ENCODE measurements at regions not wholly inside any gene's neighbourhood (a gene's known extent, or its start where the extent isn't known, plus 50 kb on each side); places are given as distances from the start of the nearest gene placed in this dataset.
A peak's percentile ranks its signal among the peaks of the same experiment; 100 is the strongest.
"Not testable (repeated sequence)": the region's sequence is repeated elsewhere in the genome, so short reads cannot be mapped to it uniquely, and the experiment has no call there.

DNA sequence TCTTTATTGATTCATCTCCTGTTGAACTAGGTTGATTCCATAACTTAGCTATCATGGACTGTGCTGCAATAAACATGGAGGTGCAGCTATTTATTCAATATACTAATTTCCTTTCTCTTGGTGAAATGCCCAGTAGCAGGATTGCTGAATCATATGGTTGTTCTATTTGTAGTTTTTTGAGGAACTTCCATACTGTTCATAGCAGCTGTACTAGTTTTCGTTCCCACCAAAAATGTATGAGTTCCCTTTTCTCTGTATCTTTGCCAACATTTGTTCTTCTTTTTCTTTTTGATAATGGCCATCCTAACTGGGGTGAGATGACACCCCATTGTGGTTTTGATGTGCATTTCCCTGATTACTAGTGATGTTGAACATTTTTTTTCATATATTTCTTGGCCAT, 87.2 kb upstream of the NAV2 start:
- DNase-seq, result peak; percentile 57

DNA sequence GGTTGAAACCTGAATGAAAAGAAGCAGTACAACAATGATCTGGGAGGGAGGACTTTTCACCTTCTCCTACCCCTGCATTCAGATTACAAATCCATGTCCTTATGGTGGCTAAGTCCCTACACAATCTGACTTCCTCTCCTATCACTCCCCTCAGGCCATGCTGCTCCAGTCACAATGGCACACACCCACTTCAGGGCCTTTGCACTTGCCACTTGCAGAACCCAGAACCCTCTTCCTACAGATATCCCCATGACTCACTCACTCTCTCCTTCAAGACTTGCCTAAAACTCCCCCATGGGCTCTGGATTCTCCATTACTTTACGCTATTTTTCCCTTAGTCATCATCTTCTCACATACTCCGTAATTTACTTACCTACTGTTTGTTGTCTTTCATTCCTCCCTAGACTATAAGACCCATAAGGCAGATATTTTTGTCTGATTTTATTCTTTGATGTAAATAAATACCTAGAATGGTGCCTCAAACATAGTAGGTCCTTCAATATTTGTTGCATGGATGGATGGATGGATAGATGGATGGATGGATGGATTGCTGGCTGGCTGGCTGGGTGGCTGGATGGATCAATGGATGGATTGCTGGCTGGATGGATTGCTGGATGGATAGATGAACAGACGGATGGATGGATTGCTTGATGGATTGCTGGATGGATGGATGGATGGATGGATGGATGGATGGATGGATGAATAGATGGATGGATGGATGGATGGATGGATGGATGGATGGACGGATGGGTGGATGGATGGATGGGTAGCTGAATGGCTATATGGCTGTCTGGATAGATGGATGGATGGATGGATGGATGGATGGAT, 94.7 kb upstream of the NAV2 start:
- DNase-seq, result no peak

DNA sequence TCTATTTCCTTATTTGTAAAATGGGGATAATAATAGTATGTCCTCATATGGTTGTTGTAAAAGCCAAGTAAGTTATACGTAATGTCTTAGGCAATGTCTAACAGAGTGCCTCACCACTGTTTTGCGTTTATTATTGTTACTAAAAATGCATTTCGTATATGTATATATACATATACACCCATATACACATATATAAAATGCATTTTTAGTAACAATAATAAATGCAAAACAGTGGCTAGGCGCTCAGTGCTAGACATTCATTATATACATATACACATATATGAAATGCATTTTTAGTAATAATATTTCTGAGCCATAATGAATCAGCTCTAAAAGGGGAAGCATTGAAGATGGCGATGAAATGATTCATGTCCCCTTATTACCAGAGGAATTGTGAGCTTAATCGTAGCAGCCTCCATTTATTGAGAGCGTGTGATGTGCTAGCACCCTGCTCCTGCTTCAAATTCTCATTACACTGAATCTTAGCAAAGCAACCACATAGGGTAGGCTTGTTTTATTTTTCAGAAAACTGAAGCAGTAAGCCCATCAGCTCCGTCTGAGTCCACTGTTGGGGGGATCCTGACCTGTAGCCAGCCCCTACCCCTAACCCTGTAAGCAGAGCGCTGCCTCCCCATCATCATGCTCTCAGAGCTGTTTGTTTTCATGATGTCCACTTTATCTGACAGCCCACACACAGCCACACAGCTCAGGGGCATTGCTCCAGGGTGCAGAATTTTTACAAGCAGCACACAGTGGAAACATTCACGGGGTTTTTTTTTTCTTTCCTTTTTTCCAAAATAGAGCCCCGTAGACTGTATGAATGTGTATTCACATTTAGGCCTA, 97.1 kb upstream of the NAV2 start:
- no peak for DNase-seq

DNA sequence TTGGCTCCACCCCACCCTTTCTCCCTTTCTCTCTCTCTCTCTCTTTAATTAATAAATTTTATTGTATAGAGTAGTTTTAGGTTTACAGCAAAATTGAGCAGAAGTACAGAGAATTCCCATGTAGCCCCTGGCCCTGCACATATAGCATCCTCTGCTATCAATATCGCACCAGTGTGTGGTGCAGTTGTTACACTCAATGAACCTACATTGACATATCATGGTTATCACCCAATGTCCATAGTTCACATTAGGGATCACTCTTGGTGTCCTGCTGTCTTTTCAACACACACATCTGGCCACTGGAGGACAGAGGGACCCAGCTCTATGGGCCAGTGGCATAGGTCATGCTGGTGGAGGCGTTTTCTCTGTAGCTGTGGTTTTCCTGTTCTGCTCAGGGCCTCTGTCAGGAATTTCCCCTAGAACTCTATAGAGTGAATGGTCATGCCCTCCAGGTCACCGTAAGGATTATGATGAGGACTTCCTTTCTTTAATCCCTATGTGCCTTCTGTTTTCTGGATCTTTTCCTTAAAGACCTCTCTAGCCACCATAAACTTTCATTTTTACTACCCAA, 98.2 kb upstream of the NAV2 start:
- DNase-seq, result no peak

DNA sequence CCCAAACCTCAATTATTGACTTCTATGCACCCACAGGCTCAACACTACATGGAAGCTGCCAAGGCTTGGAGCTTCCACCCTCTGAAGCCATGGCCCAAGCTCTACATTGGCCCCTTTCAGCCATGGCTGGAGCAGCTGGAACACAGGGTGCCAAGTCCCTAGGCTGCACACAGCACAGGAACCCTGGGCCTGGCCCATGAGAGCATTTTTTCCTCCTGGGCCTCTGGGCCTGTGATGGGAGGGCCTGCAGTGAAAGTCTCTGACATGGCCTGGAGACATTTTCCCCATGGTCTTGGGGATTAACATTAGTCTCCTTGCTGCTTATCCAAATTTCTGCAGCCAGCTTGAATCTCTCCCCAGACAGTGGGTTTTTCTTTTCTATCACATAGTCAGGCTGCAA, 100.6 kb upstream of the NAV2 start:
- not testable (repeated sequence) for DNase-seq

DNA sequence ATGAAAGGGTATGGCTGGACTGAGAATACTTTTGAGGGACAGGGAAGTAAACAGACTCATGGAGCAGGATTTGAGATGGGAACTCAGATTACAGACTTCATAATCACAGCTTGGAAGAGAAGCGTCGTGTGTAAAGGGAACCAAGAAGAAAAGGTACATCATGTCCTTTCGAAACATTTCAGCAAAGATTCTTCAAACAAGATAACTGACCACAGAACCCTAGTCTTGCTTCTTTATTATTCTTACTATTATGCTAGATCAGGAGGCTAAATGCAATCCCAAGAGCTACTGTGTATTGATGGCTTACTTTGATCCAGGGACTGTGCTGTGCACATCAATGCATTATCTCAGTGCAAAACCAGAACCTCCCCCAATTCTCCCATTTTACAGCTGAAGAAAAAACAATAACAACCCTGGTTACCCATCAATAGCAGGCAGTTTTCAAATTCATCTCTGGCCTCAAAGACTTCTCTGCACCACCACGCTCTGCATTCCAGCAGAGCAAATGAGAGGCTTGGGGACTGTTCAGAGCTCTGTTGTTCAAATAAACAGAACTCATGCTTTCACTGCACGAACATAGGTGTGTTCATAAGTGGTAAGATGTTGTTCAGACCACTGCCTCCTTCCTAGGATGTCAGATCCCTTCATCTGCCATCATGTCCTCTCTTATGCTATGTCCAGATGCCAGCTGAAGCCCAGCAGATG, 104.8 kb upstream of the NAV2 start:
- peak; percentile 7 for DNase-seq

DNA sequence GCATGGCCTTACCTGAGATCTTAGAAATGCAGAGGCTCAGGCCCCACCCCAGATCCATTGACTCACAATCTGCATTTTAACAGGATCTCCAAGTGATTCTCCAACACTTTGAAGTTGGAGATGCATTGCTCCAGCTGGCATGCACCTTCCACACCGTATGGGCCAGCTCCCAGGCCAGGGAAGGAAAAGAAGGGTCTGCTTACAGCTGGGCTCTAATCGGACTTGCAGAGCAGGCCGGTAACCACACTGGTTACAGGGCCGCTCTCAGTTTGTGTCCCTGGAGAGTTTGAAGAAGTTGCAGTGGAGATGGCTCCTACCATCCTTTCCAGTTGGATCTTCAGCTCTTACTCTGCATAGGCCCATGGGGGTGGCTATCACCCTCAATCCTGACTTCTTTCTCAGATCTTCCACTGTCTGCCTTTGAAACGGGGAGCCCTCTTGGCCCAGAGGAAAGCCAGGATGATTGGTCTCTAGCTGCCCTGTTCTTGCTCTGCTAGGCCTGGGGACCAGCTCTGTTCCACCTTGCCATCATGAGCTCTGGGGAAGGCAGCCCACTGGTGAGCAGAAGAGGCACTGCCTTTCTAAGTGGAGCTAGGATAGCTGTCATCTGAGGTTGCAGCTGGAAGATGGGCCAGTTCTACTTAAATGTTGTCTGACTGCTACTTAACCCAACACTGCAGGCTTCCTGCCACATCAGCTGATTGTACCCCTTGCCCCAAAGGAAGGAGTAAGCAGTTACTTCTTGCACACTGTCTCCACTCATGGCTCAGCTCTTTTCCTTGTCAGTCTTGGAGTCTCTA, 105.6 kb upstream of the NAV2 start:
- DNase-seq, result no peak

DNA sequence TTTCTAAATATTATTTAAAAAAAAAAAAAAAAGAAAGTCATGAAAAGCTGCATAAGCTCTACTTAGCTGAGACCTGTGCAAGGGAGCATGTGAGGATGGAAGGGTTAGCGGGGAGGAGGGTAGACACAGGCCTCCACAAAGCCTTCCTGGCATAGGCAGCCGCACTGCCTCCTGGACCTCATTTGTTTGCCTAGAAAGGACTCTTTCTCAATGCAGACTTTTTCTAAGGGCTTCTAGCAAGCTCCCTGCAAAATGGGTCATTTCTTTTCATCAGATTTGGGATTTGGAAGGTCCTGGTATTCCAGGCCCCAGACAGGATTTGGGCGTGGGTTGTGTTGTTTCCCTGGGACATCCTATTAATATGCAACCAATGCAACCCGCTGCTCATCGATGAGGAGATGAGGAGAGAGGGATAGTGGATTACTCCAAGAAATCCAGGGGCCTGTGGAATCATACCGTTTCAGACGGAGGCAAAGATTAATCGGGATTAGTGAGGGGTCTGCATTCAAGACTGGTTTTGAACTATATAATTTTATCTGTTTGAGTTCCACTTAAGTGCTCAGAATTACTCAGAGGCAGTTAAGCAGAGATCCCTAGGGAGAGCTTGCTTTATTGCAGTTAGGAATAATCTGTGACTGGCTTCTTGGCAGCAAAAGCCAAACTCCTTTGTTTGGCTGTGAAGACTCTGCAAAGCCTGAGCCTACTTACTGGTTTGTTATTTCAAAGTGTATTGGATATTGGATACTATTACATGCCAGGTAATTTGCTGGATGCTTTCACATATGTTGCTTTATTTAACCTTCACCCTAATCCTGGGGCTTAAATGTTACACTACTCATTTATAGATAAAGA, 106.9 kb upstream of the NAV2 start:
- DNase-seq, result no peak

DNA sequence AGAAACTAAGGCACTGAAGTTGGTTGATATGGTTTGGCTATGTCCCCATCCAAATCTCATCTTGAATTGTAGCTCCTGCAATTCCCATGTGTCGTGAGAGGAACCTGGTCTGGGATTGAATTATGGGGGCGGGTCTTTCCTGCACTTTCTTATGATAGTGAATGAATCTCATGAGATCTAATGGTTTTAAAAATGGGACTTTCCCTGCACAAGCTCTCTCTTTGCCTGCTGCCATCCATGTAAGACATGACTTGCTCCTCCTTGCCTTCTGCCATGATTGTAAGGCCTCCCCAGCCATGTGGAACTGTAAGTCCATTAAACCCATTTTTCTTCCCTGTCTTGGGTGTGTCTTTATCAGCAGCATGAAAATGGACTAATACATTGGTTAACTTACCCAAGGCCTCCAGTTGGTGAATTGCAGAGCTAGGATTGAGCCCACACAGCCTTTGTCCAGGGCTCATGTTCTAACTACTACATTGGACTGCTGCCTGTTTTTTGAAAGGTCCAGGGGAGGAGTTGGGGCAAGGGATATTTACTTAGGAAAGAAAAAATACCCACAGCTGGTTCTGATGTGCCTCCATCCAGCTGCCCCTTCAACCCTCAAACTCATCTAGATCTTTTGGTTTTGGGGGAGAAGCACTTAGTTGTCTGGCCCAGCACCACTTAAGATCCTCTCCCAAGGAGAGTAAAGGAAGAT, 107.8 kb upstream of the NAV2 start:
- DNase-seq, result no peak

DNA sequence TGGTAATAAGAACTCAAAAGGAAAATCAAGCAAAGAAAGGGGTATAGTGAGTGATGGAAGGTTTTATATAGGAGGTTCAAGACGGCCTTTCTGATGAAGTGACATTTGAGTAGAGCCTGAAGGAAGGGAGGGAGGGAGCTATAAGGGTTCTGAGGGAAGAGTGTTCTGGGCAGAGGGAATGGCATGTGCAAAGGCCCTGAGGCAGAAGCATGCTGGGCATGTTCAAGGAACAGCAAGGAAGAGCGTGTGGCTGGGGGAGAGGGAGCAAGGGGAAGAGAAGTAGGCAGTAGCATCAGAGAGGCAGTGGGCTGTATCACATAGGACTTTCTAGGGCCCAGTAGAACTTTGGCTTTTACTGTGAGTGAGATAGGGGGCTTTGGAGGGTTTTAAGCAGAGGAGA, 108.9 kb upstream of the NAV2 start:
- DNase-seq, result no peak

DNA sequence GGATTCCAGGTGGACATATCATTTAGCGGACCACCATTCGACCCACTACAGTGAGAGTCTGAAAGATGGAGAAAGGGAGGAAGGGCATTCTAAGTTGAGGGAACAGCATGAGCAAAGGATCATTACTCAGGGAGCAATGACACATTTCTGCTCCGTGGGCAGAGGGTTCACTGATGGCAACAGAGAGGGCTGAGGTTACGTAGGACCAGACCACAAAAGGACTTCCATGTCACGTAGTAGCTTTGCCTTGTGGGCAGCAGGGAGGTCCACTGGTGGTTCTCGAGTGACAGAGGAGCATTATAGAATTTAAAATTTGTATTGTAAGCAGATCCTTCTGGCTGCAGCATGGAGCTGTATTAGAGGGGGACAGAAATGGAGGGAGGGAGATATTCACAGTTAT, 109.7 kb upstream of the NAV2 start:
- no peak for DNase-seq

DNA sequence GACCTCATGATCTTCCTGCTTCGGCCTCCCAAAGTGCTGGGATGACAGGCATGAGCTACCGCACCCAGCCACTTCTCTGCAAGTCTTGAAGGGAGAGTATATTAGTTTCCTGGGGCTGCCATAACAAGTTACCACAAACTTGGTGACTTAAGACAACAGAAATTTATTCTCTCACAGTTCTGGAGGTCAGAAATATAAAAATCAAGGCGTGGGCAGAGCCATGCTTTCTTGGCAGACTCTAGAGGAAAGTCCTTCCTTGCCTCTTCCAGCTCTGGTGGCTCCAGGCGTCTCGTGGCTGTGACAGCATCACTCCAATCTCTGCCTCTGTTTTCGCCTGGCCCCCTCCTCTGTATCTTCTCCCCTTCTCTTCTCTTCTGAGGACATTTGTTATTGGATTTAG, 110.2 kb upstream of the NAV2 start:
- no peak for DNase-seq

DNA sequence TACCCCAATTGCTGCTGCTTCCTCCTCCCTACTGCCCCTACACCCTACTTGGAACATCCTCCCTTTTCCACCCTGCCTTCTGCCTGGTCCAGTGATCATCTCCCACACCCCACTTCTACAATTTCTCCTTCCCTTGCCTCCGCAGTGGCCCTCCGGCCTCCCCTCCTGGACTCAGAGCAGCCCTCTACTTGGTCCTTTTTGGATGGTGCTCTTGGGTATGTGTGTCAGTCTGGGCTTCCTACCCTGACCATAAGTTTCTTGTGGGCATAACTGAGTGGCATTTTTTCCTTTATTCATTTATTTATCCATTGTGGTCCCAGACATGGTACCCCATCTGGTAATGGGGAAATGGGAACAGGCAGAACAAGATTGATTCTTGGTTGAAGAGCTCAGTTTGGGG, 111.4 kb upstream of the NAV2 start:
- no peak for DNase-seq

DNA sequence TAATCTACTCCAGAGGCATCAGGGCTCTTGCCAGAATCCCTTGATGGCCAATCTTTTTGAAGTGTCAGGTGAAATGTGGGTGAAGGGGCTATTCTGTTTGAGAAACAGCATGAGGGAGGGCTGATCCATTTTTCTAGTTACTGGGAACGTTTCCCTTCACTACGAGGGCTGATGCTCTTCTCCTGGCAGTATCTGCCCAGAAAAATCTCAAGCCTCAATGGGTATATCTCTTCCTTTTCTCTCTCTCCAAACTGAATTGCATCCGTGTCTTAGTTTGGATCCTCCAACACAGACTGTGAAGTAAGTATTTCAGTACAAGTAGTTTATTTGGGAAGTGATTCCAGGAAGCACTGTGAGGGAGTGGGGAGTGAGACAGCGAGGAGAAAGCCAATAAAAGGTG, 113.0 kb upstream of the NAV2 start:
- DNase-seq, result no peak

DNA sequence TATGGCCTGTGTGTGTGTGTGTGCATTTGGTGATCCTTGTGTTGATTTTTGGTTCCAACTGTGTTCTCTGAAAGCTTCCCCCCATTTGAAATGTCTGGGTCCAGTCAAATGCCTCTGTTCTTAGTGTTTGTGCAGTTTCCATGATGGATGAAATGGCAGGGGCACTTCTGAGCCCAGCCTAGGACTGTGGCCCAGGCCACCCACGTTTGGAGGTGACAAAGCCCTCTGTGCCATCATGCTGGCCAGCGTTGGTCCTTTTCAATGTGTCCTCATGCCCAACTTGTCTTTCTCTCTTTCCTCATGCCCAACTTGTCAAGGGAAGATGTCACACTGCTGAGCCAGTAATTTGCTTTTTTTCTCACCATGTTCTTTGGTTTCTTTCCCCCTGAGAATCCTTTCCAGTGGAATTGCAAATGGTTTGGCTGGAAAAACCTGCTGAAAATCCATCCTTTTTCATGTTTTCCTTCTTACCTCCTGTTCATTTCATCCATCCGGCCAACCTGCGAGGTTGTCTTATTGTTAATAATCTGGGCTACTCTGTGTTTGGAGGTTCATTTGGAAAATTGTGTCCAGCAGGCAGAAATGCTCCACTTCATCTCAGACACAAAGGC, 113.7 kb upstream of the NAV2 start:
- no peak for DNase-seq

DNA sequence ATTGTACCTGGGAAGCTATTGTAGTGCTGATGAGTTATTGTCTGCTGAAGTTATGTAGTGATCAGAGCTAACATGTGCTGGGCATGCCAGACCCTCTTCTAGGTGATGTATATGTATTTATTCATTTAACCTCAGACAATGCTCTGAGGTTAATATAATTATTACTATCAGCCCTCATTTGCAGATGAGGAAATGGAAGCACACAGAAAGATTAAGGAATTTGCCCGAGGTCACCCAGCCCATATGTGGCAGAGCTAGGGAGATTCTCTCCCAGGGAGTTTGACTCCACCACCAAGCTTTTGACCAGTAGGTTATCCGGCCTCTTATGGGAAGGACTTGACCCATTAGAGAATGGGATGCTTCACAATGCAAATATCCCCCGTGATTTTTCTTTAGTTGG, 114.2 kb upstream of the NAV2 start:
- DNase-seq, result no peak

DNA sequence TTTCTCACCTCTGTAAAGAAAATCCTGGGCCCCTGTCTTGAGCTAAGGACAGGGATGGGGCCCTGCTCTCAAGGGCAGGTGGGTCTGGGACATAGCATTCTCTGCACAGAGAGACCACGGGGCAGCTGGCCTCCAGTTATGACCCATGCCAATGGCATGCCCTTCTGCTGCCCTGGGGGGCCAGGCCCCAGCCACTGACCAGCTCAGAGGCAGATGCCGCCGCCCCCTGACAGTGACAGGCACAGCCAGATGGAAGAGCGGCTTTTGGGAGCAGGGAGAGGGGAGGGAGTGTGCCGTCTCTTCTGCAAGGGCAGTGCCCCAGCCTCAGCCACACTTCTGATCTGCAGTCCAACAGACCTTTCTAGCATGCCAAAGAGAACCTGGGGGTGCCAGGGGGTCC, 114.8 kb upstream of the NAV2 start:
- DNase-seq, result no peak

DNA sequence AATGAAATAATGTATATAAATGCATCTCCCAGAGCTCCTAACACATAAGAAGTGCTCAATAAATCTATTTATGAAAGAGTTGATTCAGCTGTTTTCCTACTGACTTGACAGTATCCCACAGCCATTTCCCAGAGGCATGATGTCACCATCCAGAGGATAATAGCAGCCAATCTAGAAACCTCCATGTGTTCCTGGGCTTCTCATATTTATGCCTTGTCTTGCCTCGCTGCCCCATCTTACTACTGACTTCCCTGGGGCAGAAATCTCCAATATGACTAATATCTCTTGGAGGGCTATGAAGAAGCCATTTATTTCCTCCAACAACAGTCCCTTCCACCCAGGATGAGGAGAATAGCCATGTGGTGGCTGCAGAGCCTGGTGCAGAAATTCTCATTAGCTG, 115.4 kb upstream of the NAV2 start:
- DNase-seq, result no peak

DNA sequence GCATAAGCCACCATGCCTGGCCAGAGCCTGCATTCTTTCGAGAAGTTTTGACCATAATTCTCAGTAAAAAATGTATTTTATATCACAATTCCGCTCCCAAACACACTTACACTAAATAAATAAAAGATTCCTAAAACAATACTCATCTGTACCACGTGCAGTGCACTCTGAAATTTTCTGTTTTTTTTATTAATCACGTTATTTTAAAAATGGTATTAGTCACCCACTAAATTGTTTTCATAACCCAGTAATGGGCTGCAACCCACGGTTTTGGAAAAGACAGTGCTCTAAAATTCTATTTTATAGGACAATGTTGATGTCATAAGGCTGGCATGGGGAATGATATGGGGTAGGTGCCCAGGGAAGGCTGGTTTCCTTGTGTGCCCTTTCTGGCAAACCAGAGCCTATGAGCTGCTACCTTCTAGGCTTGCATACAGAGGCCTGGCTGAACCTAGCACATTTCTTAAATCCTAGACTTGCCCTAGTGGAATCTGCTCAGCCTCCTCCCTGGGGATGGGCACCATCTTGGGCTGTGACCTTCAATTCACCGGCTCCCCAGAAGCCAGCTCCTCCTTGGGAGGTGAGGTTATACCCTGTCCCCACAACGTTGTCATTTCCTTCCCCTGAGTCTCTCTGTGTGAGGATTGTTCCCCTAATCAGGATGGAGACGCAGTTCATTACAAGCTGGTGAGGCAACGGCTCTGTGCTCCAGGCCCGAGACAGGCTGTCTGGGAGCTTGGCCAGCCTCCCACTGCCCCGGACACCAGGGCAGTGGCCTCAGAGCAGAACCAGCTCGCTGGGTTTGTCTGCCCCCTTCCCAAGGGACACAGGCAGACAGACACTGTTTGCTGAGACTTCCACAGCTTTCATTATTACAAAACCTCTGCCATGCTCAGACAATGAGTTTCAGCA, 116.5 kb upstream of the NAV2 start:
- DNase-seq, result no peak

All from hematopoietic multipotent progenitor cell treated with erythropoietin and hydrocortisone succinate and interleukin-3 and kit ligand, for 6 days (in vitro differentiated cells).